WTC11 (cell line): ENCODE measurements at regions not wholly inside any gene's neighbourhood (a gene's known extent, or its start where the extent isn't known, plus 50 kb on each side); places are given as distances from the start of the nearest gene placed in this dataset.

Experiments
- ATAC-seq: fragments of 200-7000 bp; cut with Tn5 transposase; 2 replicates; pipeline ENCODE4 v1.10.0; 2021; ENCODE audit warnings: mild to moderate bottlenecking, moderate library complexity
- CTCF ChIA-PET: fragments of 300-600 bp; sonication (Branson Sonifier 250); formaldehyde crosslinking; loops from one replicate; lab custom pipeline; 2021; ENCODE audit warnings: antibody characterized with exemption; lab: Charles Lee
- POLR2A ChIA-PET: fragments of 350-600 bp; sonication (Branson Sonifier 250); formaldehyde crosslinking; loops from one replicate; lab custom pipeline; 2021; ENCODE audit warnings: antibody characterized with exemption; lab: Charles Lee
- DNase-seq: peaks from one replicate; pipeline ENCODE4 v3.0.0; 2021; ENCODE audit warnings: low spot score
- H3K27ac Mint-ChIP-seq: 2 replicates; pipeline ENCODE4 v1.8.0; 2021; ENCODE audit warnings: mixed read lengths
- H3K27me3 Mint-ChIP-seq: 2 replicates; pipeline ENCODE4 v1.8.0; 2021; ENCODE audit warnings: low read depth, mild to moderate bottlenecking, moderate library complexity, mixed read lengths
- H3K36me3 Mint-ChIP-seq: 2 replicates; pipeline ENCODE4 v1.8.0; 2021; ENCODE audit warnings: mixed read lengths
- H3K4me1 Mint-ChIP-seq: 2 replicates; pipeline ENCODE4 v1.8.0; 2022; ENCODE audit warnings: mixed read lengths
- H3K4me3 Mint-ChIP-seq: 2 replicates; pipeline ENCODE4 v1.8.0; 2021; ENCODE audit warnings: mild to moderate bottlenecking, moderate library complexity, mixed read lengths
- H3K9me3 Mint-ChIP-seq: 2 replicates; pipeline ENCODE4 v1.8.0; 2021; ENCODE audit warnings: mixed read lengths
- CREB1 ChIP-seq: sonication (generic); formaldehyde crosslinking; IDR thresholded peaks from 2 replicates; pipeline ENCODE4 v1.8.0; 2023; ENCODE audit warnings: mild to moderate bottlenecking, missing genetic modification reagents
- EMX1 ChIP-seq: fragments of 250-450 bp; sonication (Bioruptor Pico); IDR thresholded peaks from 2 replicates; pipeline ENCODE4 v1.8.0; 2021; ENCODE audit warnings: mild to moderate bottlenecking
- MXD4 ChIP-seq: fragments of 250-450 bp; sonication (Bioruptor Pico); IDR thresholded peaks from 2 replicates; pipeline ENCODE4 v1.8.0; 2021; ENCODE audit warnings: mild to moderate bottlenecking, moderate library complexity, borderline replicate concordance
- NFYB ChIP-seq: sonication (generic); formaldehyde crosslinking; conservative IDR thresholded peaks from 2 replicates; pipeline ENCODE4 v1.8.0; 2022; ENCODE audit warnings: low read depth, missing genetic modification reagents
- RELA ChIP-seq: sonication (generic); formaldehyde crosslinking; IDR thresholded peaks from 2 replicates; pipeline ENCODE4 v1.8.1; 2022; ENCODE audit warnings: missing genetic modification reagents, mild to moderate bottlenecking, borderline replicate concordance
- SMAD4 ChIP-seq: sonication (generic); formaldehyde crosslinking; IDR thresholded peaks from 2 replicates; pipeline ENCODE4 v1.8.0; 2022; ENCODE audit warnings: mild to moderate bottlenecking, missing genetic modification reagents
- TCF7 ChIP-seq: sonication (generic); formaldehyde crosslinking; IDR thresholded peaks from 2 replicates; pipeline ENCODE4 v1.8.0; 2022; ENCODE audit warnings: mild to moderate bottlenecking, low read depth, missing genetic modification reagents, moderate library complexity
- ZNF232 ChIP-seq: sonication (generic); formaldehyde crosslinking; IDR thresholded peaks from 2 replicates; pipeline ENCODE4 v1.8.0; 2022; ENCODE audit warnings: mild to moderate bottlenecking, missing genetic modification reagents
- TF ChIP-seq, protein P1 (sequence below): sonication (generic); formaldehyde crosslinking; IDR thresholded peaks from 2 replicates; pipeline ENCODE4 v1.8.1; 2023; ENCODE audit warnings: mild to moderate bottlenecking, missing genetic modification reagents, borderline replicate concordance
- TF ChIP-seq, protein P2 (sequence below): fragments of 250-450 bp; sonication (Bioruptor Pico); IDR thresholded peaks from 2 replicates; pipeline ENCODE4 v2.1.2; 2022; ENCODE audit warnings: mild to moderate bottlenecking, moderate library complexity
- TF ChIP-seq, protein P3 (sequence below): sonication (generic); formaldehyde crosslinking; IDR thresholded peaks from 2 replicates; pipeline ENCODE4 v1.8.0; 2023; ENCODE audit warnings: missing genetic modification reagents, mild to moderate bottlenecking, borderline replicate concordance
- TF ChIP-seq, protein P4 (sequence below): sonication (generic); formaldehyde crosslinking; IDR thresholded peaks from 2 replicates; pipeline ENCODE4 v1.8.0; 2022; ENCODE audit warnings: mild to moderate bottlenecking, missing genetic modification reagents
- TF ChIP-seq, protein P5 (sequence below): sonication (generic); formaldehyde crosslinking; IDR thresholded peaks from 2 replicates; pipeline ENCODE4 v1.8.0; 2022; ENCODE audit warnings: mild to moderate bottlenecking, missing genetic modification reagents
- TF ChIP-seq, protein P6 (sequence below): fragments of 250-450 bp; sonication (Bioruptor Pico); IDR thresholded peaks from 2 replicates; pipeline ENCODE4 v1.9.0; 2021; ENCODE audit warnings: mild to moderate bottlenecking

DNA sequence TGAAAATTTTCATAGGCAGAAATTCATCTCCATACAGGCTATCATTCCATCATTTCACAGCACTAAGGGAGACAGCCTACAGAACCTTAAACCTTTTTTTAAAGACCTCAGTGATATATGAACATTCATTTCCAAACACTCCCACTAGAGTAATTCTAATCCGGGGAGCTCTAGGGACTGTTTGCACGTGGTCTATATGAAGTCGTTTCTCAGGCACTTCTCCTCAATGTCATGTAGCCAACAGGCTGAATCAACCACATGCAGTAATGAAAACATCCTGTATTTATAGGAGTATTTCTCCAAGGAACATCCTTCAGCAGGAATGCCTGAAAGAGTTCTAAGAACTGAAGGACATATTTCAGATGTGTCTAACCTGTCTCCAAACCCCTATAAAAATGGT is 97.3 kb upstream of the CREB1 start (continued):
- TF ChIP-seq, protein P1, sequence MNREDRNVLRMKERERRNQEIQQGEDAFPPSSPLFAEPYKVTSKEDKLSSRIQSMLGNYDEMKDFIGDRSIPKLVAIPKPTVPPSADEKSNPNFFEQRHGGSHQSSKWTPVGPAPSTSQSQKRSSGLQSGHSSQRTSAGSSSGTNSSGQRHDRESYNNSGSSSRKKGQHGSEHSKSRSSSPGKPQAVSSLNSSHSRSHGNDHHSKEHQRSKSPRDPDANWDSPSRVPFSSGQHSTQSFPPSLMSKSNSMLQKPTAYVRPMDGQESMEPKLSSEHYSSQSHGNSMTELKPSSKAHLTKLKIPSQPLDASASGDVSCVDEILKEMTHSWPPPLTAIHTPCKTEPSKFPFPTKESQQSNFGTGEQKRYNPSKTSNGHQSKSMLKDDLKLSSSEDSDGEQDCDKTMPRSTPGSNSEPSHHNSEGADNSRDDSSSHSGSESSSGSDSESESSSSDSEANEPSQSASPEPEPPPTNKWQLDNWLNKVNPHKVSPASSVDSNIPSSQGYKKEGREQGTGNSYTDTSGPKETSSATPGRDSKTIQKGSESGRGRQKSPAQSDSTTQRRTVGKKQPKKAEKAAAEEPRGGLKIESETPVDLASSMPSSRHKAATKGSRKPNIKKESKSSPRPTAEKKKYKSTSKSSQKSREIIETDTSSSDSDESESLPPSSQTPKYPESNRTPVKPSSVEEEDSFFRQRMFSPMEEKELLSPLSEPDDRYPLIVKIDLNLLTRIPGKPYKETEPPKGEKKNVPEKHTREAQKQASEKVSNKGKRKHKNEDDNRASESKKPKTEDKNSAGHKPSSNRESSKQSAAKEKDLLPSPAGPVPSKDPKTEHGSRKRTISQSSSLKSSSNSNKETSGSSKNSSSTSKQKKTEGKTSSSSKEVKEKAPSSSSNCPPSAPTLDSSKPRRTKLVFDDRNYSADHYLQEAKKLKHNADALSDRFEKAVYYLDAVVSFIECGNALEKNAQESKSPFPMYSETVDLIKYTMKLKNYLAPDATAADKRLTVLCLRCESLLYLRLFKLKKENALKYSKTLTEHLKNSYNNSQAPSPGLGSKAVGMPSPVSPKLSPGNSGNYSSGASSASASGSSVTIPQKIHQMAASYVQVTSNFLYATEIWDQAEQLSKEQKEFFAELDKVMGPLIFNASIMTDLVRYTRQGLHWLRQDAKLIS = no peak
- TF ChIP-seq, protein P2, sequence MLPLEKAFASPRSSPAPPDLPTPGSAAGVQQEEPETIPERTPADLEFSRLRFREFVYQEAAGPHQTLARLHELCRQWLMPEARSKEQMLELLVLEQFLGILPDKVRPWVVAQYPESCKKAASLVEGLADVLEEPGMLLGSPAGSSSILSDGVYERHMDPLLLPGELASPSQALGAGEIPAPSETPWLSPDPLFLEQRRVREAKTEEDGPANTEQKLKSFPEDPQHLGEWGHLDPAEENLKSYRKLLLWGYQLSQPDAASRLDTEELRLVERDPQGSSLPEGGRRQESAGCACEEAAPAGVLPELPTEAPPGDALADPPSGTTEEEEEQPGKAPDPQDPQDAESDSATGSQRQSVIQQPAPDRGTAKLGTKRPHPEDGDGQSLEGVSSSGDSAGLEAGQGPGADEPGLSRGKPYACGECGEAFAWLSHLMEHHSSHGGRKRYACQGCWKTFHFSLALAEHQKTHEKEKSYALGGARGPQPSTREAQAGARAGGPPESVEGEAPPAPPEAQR (CRISPR knock-in tag) = no peak
- no peak for TF ChIP-seq TCF7 (CRISPR knock-in tag)
- TF ChIP-seq NFYB (CRISPR knock-in tag) = no peak
- TF ChIP-seq, protein P3, sequence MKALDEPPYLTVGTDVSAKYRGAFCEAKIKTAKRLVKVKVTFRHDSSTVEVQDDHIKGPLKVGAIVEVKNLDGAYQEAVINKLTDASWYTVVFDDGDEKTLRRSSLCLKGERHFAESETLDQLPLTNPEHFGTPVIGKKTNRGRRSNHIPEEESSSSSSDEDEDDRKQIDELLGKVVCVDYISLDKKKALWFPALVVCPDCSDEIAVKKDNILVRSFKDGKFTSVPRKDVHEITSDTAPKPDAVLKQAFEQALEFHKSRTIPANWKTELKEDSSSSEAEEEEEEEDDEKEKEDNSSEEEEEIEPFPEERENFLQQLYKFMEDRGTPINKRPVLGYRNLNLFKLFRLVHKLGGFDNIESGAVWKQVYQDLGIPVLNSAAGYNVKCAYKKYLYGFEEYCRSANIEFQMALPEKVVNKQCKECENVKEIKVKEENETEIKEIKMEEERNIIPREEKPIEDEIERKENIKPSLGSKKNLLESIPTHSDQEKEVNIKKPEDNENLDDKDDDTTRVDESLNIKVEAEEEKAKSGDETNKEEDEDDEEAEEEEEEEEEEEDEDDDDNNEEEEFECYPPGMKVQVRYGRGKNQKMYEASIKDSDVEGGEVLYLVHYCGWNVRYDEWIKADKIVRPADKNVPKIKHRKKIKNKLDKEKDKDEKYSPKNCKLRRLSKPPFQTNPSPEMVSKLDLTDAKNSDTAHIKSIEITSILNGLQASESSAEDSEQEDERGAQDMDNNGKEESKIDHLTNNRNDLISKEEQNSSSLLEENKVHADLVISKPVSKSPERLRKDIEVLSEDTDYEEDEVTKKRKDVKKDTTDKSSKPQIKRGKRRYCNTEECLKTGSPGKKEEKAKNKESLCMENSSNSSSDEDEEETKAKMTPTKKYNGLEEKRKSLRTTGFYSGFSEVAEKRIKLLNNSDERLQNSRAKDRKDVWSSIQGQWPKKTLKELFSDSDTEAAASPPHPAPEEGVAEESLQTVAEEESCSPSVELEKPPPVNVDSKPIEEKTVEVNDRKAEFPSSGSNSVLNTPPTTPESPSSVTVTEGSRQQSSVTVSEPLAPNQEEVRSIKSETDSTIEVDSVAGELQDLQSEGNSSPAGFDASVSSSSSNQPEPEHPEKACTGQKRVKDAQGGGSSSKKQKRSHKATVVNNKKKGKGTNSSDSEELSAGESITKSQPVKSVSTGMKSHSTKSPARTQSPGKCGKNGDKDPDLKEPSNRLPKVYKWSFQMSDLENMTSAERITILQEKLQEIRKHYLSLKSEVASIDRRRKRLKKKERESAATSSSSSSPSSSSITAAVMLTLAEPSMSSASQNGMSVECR (CRISPR knock-in tag) = no peak
- no peak for TF ChIP-seq ZNF232
- TF ChIP-seq, protein P4, sequence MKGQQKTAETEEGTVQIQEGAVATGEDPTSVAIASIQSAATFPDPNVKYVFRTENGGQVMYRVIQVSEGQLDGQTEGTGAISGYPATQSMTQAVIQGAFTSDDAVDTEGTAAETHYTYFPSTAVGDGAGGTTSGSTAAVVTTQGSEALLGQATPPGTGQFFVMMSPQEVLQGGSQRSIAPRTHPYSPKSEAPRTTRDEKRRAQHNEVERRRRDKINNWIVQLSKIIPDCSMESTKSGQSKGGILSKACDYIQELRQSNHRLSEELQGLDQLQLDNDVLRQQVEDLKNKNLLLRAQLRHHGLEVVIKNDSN (CRISPR knock-in tag) = no peak
- TF ChIP-seq SMAD4 (CRISPR knock-in tag) = no peak
- TF ChIP-seq, protein P5, sequence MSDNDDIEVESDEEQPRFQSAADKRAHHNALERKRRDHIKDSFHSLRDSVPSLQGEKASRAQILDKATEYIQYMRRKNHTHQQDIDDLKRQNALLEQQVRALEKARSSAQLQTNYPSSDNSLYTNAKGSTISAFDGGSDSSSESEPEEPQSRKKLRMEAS (CRISPR knock-in tag) = no peak
- TF ChIP-seq MXD4 = no peak
- TF ChIP-seq CREB1 (CRISPR knock-in tag) = no peak

DNA sequence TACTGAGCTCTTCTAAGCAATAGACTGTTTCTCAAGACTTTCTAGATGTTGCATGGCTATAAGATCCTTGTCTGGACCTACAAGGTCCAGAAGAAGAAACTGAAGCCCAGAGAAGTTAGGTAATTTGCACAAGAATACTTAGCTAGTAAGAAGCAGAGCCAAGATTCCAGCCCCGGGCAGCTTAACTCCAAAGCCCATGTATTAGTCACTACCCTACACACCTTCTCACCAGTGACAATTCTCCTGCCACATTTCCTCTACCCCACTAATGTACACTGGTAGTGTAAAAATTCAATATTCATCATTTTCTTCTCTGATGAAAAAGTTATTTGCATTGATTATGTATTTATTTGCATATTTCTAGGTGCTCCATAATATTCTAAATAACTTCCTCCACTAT is 95.5 kb upstream of the CREB1 start:
- TF ChIP-seq, protein P6, sequence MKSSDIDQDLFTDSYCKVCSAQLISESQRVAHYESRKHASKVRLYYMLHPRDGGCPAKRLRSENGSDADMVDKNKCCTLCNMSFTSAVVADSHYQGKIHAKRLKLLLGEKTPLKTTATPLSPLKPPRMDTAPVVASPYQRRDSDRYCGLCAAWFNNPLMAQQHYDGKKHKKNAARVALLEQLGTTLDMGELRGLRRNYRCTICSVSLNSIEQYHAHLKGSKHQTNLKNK = no peak
- no peak for TF ChIP-seq RELA (CRISPR knock-in tag)
- TF ChIP-seq EMX1 (CRISPR knock-in tag) = no peak
- H3K27me3 Mint-ChIP-seq = no peaks in the 10 kb centered on the region
- no peaks in the 10 kb centered on the region for H3K9me3 Mint-ChIP-seq
- no peak for ATAC-seq
- H3K36me3 Mint-ChIP-seq = no peaks in the 10 kb centered on the region
- POLR2A ChIA-PET = no interaction called here
- peaks cover 2% of the 10 kb centered on the region; the same call in 1 of the 2 replicates for H3K4me1 Mint-ChIP-seq
- CTCF ChIA-PET = no interaction called here
- no peak overlapping the region for H3K4me3 Mint-ChIP-seq
- H3K27ac Mint-ChIP-seq = no peak overlapping the region
- no peak for DNase-seq
